HG03571 (cell line): ENCODE measurements at regions not wholly inside any gene's neighbourhood (a gene's known extent, or its start where the extent isn't known, plus 50 kb on each side); places are given as distances from the start of the nearest gene placed in this dataset.
"Not testable (repeated sequence)": the region's sequence is repeated elsewhere in the genome, so short reads cannot be mapped to it uniquely, and the experiment has no call there.

ENCODE experiments used
- ATAC-seq: cut with Tn5 transposase; IDR thresholded peaks from one replicate; pipeline ENCODE4 v1.9.1; 2021; ENCODE audit not compliant: unreplicated experiment

DNA sequence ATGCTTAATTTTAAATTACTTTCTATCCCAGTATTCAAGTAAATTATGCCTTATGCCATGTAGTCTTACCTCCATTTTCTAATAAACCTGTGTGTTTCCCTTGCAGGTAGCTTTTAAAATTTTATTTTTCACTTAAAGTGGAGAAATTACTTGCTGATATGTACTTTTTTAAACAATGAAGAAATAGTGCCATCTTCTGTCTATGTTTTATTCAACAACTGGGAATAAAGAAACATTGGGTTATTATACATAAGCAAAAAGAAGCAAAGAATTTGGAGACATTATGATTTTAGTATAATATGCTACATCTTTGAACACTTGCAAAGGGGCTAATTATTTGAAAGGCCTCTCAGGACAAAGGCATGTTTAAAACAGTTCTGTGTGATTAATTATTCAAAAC lies 1912.9 kb downstream of the MRPL39 start:
- ATAC-seq, result no peak

DNA sequence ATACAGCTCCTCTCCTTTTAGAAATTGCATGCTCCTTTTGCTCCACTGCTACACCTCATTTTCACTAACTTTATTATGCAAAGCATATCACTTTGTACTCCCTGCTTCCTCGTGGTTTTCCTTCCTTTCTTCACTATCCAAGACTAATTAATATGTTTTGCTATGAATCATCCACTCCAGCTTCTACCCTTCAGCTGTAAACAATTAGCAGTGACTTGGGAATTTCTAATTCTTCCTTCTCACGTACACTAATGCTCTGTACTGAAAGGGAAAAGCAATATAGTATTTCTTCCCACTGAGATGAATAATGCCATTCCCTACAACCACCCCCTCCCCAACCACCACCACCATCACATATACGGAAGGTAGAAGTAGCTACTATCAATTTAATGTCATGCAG lies 1917.0 kb downstream of the MRPL39 start:
- ATAC-seq, result no peak

- ATAC-seq, result no peak
Measured at GRCh38 chr21:23686737-23687523, 1920.4 kb downstream of the MRPL39 start.

DNA sequence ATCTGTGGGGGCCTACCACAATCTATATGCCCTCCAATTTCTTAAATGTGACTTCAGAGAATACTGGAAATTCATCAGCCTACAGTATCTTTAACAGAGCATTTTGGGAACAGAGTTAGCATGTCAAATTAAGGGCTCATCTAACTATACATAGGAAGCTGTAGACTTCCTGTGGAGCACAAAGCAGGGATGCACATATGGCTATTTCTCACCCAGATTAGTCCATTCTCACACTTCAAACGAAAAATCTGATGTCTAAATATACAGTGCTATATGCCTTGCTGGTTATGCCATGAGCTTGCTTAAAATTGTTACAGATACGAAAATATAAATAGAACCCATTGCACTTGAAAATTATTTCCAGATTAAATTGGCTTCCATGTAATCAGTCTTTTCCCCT lies 1922.8 kb downstream of the MRPL39 start:
- ATAC-seq, result no peak

DNA sequence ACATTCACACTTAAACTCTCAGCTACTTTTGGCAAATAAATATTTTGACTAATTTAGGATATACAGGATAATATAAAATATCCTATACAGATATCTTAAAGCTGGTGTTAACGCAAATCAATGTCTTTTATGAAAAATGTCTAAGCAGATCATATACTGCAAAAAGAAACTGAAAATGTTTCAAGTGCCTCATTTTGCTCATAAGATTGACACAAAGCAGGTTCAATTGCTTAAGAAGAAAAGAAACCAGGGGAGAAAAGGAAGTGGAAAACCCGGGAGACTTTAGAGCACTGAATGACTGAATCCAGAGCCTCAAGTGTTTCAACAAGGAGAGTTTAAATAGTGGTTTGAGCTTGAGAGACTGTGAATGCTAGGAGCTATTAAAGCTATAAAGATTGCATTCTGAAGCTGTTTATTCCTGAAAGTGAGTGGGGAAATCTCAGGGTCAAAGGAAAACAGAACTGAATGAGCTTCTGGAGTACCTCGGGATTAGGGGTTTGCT lies 1943.0 kb downstream of the MRPL39 start:
- ATAC-seq, result no peak

- no peak for ATAC-seq
Measured at GRCh38 chr21:23660560-23660959, 1946.7 kb downstream of the MRPL39 start.

DNA sequence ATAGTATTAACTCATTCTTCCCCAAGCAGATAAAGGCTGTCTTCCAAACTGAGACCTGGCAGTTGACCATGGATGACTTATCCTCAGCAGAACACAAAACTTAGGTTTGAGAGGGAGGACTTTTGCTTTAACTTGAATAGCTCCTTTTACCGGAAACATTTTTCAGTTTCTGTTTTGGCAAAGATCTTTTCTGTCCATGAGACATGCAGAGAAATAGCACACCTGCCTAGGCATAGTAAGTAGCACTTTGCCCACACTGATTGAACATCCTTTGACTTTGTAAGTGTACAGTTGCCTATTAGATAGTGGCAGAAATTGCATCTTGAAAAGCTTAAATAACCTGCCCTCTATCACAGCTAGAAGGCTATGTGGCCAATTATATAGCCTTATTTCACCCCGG lies 1962.5 kb downstream of the MRPL39 start:
- ATAC-seq, result no peak

DNA sequence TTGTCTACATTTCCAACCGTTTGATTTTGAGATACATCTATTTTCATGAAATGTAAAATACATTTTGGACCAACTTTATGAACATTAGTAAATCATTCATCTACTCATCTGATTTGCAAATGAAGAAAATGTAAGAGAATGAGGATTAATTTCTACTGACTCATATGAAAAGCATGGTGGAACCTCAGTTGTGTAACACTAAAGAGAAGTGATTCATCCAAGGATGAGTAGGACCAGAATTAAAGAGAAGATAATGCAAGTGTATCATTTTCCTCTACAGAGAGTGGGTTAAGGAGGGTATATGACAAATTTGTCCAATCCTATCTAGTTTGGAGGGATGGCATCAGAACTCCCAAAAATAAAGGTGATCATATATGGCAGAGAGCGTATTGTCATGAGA lies 1967.6 kb downstream of the MRPL39 start:
- no peak for ATAC-seq

GRCh38 chr21:23638131-23638695 lies 1969.1 kb downstream of the MRPL39 start:
- ATAC-seq, result no peak

- no peak for ATAC-seq
Measured at GRCh38 chr21:23633447-23633940, 1973.8 kb downstream of the MRPL39 start.

DNA sequence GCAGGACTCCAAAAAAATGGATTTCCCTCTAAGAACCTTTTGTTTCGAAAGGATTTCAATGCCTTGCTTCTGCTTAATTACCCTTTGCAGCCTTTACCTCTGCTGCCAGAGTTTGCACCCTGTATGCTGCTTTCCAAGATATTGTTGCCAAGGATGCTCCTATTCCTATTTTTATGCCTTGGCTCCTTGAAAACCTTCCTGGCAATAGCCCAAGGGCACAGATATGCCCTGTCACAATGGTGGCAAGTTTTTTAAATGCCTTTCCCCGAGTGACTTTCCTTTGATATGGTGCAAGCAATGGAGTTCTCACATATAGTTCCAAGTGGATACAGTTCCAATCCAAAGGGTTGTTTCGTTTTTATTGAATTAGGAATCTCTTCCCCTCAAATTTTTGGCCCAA lies 1983.0 kb downstream of the MRPL39 start:
- ATAC-seq, result no peak

GRCh38 chr21:23613014-23613413 lies 1994.3 kb downstream of the MRPL39 start:
- ATAC-seq, result no peak

DNA sequence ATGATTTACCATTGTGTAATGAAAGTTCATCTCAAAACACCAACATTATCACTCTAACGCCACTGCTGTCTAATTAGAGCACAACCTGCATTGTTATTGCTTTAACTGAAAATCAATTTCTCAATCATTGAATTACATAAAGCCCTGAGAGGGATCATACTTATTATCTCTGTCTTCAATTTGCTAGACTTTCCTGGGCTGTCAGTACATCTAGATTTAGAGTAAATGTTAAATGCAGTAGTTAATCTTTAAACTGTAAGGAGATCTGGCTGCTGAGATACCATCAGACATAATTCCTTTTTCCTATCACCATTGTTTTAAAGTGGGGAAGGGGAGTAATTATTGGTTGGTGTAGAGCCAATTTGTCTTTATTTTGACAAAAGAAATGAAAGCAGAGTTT lies 1995.1 kb downstream of the MRPL39 start:
- ATAC-seq, result no peak

DNA sequence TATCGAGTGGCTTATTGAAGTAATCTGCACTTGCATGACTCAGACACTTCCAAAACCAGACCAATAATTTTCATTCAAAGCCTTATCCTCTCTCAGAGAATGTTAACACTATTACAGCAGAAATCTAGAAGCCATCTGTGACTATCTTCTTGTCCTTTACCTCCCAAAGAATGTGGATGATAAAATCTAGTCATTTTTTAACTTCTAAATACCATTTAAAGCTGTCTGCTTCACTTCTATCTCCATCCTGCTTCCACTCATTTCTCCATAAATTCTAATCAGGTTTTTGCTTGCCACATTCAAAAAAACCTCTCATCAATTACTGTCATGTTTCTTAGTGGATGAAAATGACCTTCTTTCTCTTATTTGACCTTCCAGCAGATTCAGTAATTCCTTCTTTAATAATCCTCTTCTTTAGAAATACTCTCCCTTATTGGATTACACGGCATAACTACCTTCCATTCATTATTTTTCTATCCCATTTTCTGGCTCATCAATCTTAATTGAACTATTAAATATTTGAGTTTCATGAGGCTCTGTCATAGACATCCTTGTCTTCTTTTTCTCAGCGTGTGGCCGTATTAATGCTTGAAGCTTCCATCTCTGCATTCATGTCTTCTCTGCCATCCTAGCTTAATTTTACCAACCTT lies 1999.4 kb downstream of the MRPL39 start:
- no peak for ATAC-seq

GRCh38 chr21:23601549-23601948 lies 2005.7 kb downstream of the MRPL39 start:
- ATAC-seq, result no peak

- no peak for ATAC-seq
Measured at GRCh38 chr21:23593582-23593981, 2013.7 kb downstream of the MRPL39 start.

DNA sequence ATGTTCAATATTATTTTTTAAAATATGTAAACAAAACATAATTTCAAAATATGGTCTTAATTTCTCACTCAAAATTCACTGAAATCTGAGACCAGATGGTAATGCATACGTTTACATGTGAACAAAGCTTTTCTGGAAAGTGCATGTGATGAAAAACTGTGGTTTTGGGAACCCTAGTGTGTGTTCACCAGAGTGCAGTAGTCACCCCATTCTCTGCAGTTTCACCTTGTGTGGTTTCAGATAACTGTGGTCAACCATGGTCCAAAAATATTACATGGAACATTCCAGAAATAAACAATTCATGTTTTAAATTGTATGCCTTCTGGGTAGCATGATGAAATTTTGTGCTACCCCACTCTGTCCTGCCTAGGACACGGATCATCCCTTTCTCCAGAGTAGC lies 2021.9 kb downstream of the MRPL39 start:
- no peak for ATAC-seq

GRCh38 chr21:23579573-23579972 lies 2027.7 kb downstream of the MRPL39 start:
- ATAC-seq, result no peak

GRCh38 chr21:23578027-23578426 lies 2029.3 kb downstream of the MRPL39 start:
- ATAC-seq, result no peak

GRCh38 chr21:23574932-23575331 lies 2032.3 kb downstream of the MRPL39 start:
- ATAC-seq, result no peak

DNA sequence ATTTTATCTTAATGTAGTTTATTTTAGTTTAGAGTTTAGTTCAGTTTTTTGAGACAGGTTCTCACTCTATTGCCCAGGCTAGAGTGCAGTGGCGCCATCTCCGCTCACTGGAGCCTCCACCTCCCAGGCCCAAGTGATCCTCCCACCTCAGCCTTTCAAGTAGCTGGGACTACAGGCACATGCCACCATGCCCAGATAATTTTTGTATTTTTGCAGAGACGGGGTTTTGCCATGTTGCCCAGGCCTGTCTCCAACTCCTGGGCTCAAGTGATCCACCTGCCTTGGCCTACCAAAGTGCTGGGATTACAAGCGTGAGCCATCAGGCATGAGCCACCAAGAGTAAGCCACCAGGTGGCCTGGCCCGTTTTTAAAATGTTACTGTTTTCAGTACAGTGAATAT lies 2058.4 kb downstream of the MRPL39 start:
- ATAC-seq, result not testable (repeated sequence)

DNA sequence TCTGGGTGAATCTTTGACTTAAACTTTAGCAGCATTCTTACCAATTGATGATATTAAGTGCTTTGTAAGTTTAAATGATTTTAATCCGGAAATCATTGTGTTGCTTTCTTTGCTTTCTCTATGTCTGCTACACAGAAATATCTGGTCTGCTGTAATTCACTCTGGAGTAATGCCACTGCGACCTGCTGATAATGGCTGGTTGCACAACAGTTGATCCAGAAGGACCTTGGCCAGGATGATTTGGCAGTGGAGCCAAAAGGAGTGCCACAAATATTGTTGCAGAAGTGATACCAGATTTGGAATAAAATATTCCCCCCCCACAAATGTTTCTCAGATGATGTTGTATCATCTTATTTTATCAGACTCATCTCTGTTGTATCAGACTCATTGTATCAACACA lies 2063.9 kb downstream of the MRPL39 start:
- ATAC-seq, result no peak
